ENCODE measurements at regions not wholly inside any gene's neighbourhood (a gene's known extent, or its start where the extent isn't known, plus 50 kb on each side); places are given as distances from the start of the nearest gene placed in this dataset.
"Not testable (repeated sequence)": the region's sequence is repeated elsewhere in the genome, so short reads cannot be mapped to it uniquely, and the experiment has no call there.

- DNase-seq = peak; percentile 66
Measured at GRCh38 chr1:148679050-148679786, 69.4 kb upstream of the NUDT4B start.

- DNase-seq = not testable (repeated sequence)
Measured at GRCh38 chr1:148679787-148680326, 68.7 kb upstream of the NUDT4B start.

- not testable (repeated sequence) for DNase-seq
Measured at GRCh38 chr1:148686735-148687134, 61.8 kb upstream of the NUDT4B start.

GRCh38 chr1:148687376-148687775, 61.2 kb upstream of the NUDT4B start:
- DNase-seq = not testable (repeated sequence)
